KMS-11 (cell line): ENCODE measurements at regions not wholly inside any gene's neighbourhood (a gene's known extent, or its start where the extent isn't known, plus 50 kb on each side); places are given as distances from the start of the nearest gene placed in this dataset.

Experiments
- H2AFZ ChIP-seq: fragments of 200-600 bp; sonication (generic); 2 replicates; pipeline ENCODE4 v1.6.1; 2016; ENCODE audit warnings: antibody characterized with exemption, mixed run types, low read depth
- H3K27ac ChIP-seq: fragments of 200-600 bp; sonication (generic); 2 replicates; pipeline ENCODE4 v1.6.1; 2016; ENCODE audit warnings: mild to moderate bottlenecking, mixed run types
- H3K27me3 ChIP-seq: fragments of 200-600 bp; sonication (generic); 2 replicates; pipeline ENCODE4 v1.6.1; 2017; ENCODE audit warnings: mild to moderate bottlenecking, low read depth, mixed run types, moderate library complexity; ENCODE audit not compliant: insufficient read depth
- H3K36me3 ChIP-seq: fragments of 200-600 bp; sonication (generic); 2 replicates; pipeline ENCODE4 v1.6.1; 2017; ENCODE audit warnings: mild to moderate bottlenecking, mixed run types; ENCODE audit not compliant: insufficient read depth
- H3K4me1 ChIP-seq: fragments of 200-600 bp; sonication (generic); 2 replicates; pipeline ENCODE4 v1.6.1; 2016; ENCODE audit warnings: mild to moderate bottlenecking, low read depth, mixed run types; ENCODE audit not compliant: poor library complexity, severe bottlenecking
- H3K4me2 ChIP-seq: fragments of 200-600 bp; sonication (generic); 2 replicates; pipeline ENCODE4 v1.7.0; 2016; ENCODE audit warnings: mild to moderate bottlenecking, mixed run types
- H3K4me3 ChIP-seq: fragments of 200-600 bp; sonication (generic); IDR thresholded peaks from 2 replicates; pipeline ENCODE4 v1.6.1; 2017; ENCODE audit warnings: low read depth, low read length, mixed read lengths; ENCODE audit not compliant: insufficient read depth
- H3K79me2 ChIP-seq: fragments of 200-600 bp; sonication (generic); 2 replicates; pipeline ENCODE4 v1.6.1; 2016; ENCODE audit warnings: low read depth, mixed run types; ENCODE audit not compliant: insufficient read depth
- H3K9ac ChIP-seq: fragments of 200-600 bp; sonication (generic); 2 replicates; pipeline ENCODE4 v1.6.1; 2016; ENCODE audit warnings: mild to moderate bottlenecking, mixed run types
- H4K20me1 ChIP-seq: fragments of 200-600 bp; sonication (generic); 2 replicates; pipeline ENCODE4 v1.6.1; 2016; ENCODE audit warnings: mild to moderate bottlenecking, mixed run types; ENCODE audit not compliant: insufficient read depth
- CTCF ChIP-seq: fragments of 200-600 bp; sonication (generic); conservative IDR thresholded peaks from 2 replicates; pipeline ENCODE4 v1.6.1; 2017; ENCODE audit warnings: low read depth, mild to moderate bottlenecking, antibody characterized with exemption, low read length, moderate library complexity, mixed read lengths

GRCh38 chr9:118650417-118650816 lies 718.8 kb downstream of the BRINP1 start:
- Histone ChIP-seq H3K4me3 (no peak overlapping the region), H3K36me3 (no peaks in the 10 kb centered on the region), H3K27ac (no peak overlapping the region), H3K79me2 (no peaks in the 10 kb centered on the region), H3K4me1 (no peaks in the 10 kb centered on the region), H3K4me2 (no peak overlapping the region), H2AFZ (no peak overlapping the region), H3K27me3 (no peaks in the 10 kb centered on the region), H4K20me1 (no peaks in the 10 kb centered on the region), H3K9ac (no peak overlapping the region)
- TF ChIP-seq CTCF = no peak

GRCh38 chr9:118651511-118651910 lies 717.7 kb downstream of the BRINP1 start:
- no peaks in the 10 kb centered on the region for H3K79me2 ChIP-seq
- no peaks in the 10 kb centered on the region for H3K27me3 ChIP-seq
- H2AFZ ChIP-seq = no peak overlapping the region
- H3K4me3 ChIP-seq = no peak overlapping the region
- no peak overlapping the region for H3K9ac ChIP-seq
- no peaks in the 10 kb centered on the region for H4K20me1 ChIP-seq
- no peak overlapping the region for H3K27ac ChIP-seq
- TF ChIP-seq CTCF = no peak
- no peak overlapping the region for H3K4me2 ChIP-seq
- H3K4me1 ChIP-seq = no peaks in the 10 kb centered on the region
- no peaks in the 10 kb centered on the region for H3K36me3 ChIP-seq

- Histone ChIP-seq H3K9ac (no peak overlapping the region), H2AFZ (no peak overlapping the region), H3K79me2 (no peaks in the 10 kb centered on the region), H3K4me3 (no peak overlapping the region), H3K4me1 (no peaks in the 10 kb centered on the region), H3K27ac (no peak overlapping the region), H3K27me3 (no peaks in the 10 kb centered on the region), H4K20me1 (no peaks in the 10 kb centered on the region), H3K36me3 (no peaks in the 10 kb centered on the region), H3K4me2 (no peak overlapping the region)
- TF ChIP-seq CTCF = no peak
Observed at GRCh38 chr9:118652258-118652657, 717.0 kb downstream of the BRINP1 start.

- no peak overlapping the region for H3K27ac ChIP-seq
- H3K27me3 ChIP-seq = no peaks in the 10 kb centered on the region
Observed at GRCh38 chr9:118652912-118653311, 716.3 kb downstream of the BRINP1 start.

More at GRCh38 chr9:118652912-118653311, 716.3 kb downstream of the BRINP1 start:
- H3K4me1 ChIP-seq = no peaks in the 10 kb centered on the region
- no peaks in the 10 kb centered on the region for H3K79me2 ChIP-seq
- no peaks in the 10 kb centered on the region for H4K20me1 ChIP-seq
- no peak overlapping the region for H3K4me3 ChIP-seq
- H3K4me2 ChIP-seq = no peak overlapping the region
- TF ChIP-seq CTCF = no peak
- no peak overlapping the region for H2AFZ ChIP-seq
- no peak overlapping the region for H3K9ac ChIP-seq
- H3K36me3 ChIP-seq = no peaks in the 10 kb centered on the region
